MM.1S (cell line): ENCODE measurements at regions not wholly inside any gene's neighbourhood (a gene's known extent, or its start where the extent isn't known, plus 50 kb on each side); places are given as distances from the start of the nearest gene placed in this dataset.

Source experiments
- EZH2phosphoT487 ChIP-seq: fragments of 300-600 bp; sonication (generic); IDR thresholded peaks from 2 replicates; pipeline ENCODE4 v1.6.1; 2018; ENCODE audit warnings: antibody characterized with exemption, low read length
- TF ChIP-seq, protein P1 (sequence below): fragments of 300-600 bp; sonication (generic); IDR thresholded peaks from 2 replicates; pipeline ENCODE4 v1.5.1; 2016; ENCODE audit warnings: antibody characterized with exemption, low read length, mixed read lengths

DNA sequence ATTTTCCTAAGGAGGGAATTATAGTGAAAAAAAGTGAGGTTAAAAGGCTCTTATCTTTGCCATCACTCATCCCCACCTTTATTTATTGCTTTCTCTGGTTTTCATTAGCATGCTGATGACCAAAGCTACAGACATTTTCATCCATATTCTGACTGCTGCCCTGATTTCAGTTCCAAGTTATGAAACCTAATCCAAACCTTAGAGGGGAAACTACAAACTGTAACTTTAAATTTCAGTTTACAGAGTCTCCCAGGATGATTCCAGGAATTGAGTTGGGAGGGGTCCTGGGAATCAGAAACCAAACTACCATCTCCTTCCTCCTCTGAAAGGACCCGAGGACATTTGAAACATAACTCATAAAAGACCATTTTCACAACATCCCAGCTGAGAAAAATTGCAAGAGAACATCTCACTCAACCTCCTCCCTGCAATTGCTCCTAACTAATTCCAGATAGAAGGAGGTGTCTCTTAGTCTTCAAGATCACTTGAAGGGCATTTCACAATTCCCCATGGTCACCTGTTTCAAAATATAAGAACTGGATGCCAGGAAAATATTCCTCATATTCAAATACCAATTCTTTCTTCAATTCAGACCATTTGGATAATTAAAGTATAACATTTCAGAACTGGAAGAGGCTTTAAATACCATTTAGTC lies 520.6 kb downstream of the TNS1 start:
- TF ChIP-seq, protein P1, sequence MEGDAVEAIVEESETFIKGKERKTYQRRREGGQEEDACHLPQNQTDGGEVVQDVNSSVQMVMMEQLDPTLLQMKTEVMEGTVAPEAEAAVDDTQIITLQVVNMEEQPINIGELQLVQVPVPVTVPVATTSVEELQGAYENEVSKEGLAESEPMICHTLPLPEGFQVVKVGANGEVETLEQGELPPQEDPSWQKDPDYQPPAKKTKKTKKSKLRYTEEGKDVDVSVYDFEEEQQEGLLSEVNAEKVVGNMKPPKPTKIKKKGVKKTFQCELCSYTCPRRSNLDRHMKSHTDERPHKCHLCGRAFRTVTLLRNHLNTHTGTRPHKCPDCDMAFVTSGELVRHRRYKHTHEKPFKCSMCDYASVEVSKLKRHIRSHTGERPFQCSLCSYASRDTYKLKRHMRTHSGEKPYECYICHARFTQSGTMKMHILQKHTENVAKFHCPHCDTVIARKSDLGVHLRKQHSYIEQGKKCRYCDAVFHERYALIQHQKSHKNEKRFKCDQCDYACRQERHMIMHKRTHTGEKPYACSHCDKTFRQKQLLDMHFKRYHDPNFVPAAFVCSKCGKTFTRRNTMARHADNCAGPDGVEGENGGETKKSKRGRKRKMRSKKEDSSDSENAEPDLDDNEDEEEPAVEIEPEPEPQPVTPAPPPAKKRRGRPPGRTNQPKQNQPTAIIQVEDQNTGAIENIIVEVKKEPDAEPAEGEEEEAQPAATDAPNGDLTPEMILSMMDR: no peak
- TF ChIP-seq EZH2phosphoT487: no peak
